ENCODE measurements at regions not wholly inside any gene's neighbourhood (a gene's known extent, or its start where the extent isn't known, plus 50 kb on each side); places are given as distances from the start of the nearest gene placed in this dataset.

GRCh38 chr17:21538615-21539014 lies 153.7 kb upstream of the KCNJ18 start:
- TF ChIP-seq SIN3A (IDR thresholded peaks at IDR 0.05; ENCODE audit: borderline replicate concordance, insufficient read depth, low read length) (no peak), POLR2AphosphoS5 (IDR thresholded peaks at IDR 0.05; ENCODE audit: low read depth, low read length) (no peak), FOXP2 (optimal IDR thresholded peaks at IDR 0.05; ENCODE audit: borderline replicate concordance, extremely low read depth, extremely low read length, insufficient read depth) (no peak), REST (IDR thresholded peaks at IDR 0.05; ENCODE audit: insufficient read depth in 1 of 2, low read depth in 2 of 2, low read length in 2 of 2) (no peak), TAF1 (IDR thresholded peaks at IDR 0.05; ENCODE audit: borderline replicate concordance, insufficient read depth, low read length) (no peak)

GRCh38 chr17:21539146-21539545 lies 153.2 kb upstream of the KCNJ18 start:
- no peak for TF ChIP-seq SIN3A (IDR thresholded peaks at IDR 0.05; ENCODE audit: borderline replicate concordance, insufficient read depth, low read length)
- no peak for TF ChIP-seq TAF1 (IDR thresholded peaks at IDR 0.05; ENCODE audit: borderline replicate concordance, insufficient read depth, low read length)
- TF ChIP-seq FOXP2 (optimal IDR thresholded peaks at IDR 0.05; ENCODE audit: borderline replicate concordance, extremely low read depth, extremely low read length, insufficient read depth), result no peak
- no peak for TF ChIP-seq POLR2AphosphoS5 (IDR thresholded peaks at IDR 0.05; ENCODE audit: low read depth, low read length)
- no peak for TF ChIP-seq REST (IDR thresholded peaks at IDR 0.05; ENCODE audit: insufficient read depth in 1 of 2, low read depth in 2 of 2, low read length in 2 of 2)

GRCh38 chr17:21540502-21540901 lies 151.8 kb upstream of the KCNJ18 start:
- TF ChIP-seq SIN3A (IDR thresholded peaks at IDR 0.05; ENCODE audit: borderline replicate concordance, insufficient read depth, low read length) (no peak), POLR2AphosphoS5 (IDR thresholded peaks at IDR 0.05; ENCODE audit: low read depth, low read length) (no peak), TAF1 (IDR thresholded peaks at IDR 0.05; ENCODE audit: borderline replicate concordance, insufficient read depth, low read length) (no peak), FOXP2 (optimal IDR thresholded peaks at IDR 0.05; ENCODE audit: borderline replicate concordance, extremely low read depth, extremely low read length, insufficient read depth) (no peak), REST (IDR thresholded peaks at IDR 0.05; ENCODE audit: insufficient read depth in 1 of 2, low read depth in 2 of 2, low read length in 2 of 2) (no peak)

GRCh38 chr17:21542070-21542469 lies 150.3 kb upstream of the KCNJ18 start:
- TF ChIP-seq POLR2AphosphoS5 (IDR thresholded peaks at IDR 0.05; ENCODE audit: low read depth, low read length) (no peak), SIN3A (IDR thresholded peaks at IDR 0.05; ENCODE audit: borderline replicate concordance, insufficient read depth, low read length) (no peak), FOXP2 (optimal IDR thresholded peaks at IDR 0.05; ENCODE audit: borderline replicate concordance, extremely low read depth, extremely low read length, insufficient read depth) (no peak), REST (IDR thresholded peaks at IDR 0.05; ENCODE audit: insufficient read depth in 1 of 2, low read depth in 2 of 2, low read length in 2 of 2) (no peak), TAF1 (IDR thresholded peaks at IDR 0.05; ENCODE audit: borderline replicate concordance, insufficient read depth, low read length) (no peak)

- TF ChIP-seq TAF1 (IDR thresholded peaks at IDR 0.05; ENCODE audit: borderline replicate concordance, insufficient read depth, low read length) (no peak), REST (IDR thresholded peaks at IDR 0.05; ENCODE audit: insufficient read depth in 1 of 2, low read depth in 2 of 2, low read length in 2 of 2) (no peak), POLR2AphosphoS5 (IDR thresholded peaks at IDR 0.05; ENCODE audit: low read depth, low read length) (no peak), SIN3A (IDR thresholded peaks at IDR 0.05; ENCODE audit: borderline replicate concordance, insufficient read depth, low read length) (no peak), FOXP2 (optimal IDR thresholded peaks at IDR 0.05; ENCODE audit: borderline replicate concordance, extremely low read depth, extremely low read length, insufficient read depth) (no peak)
Observed at GRCh38 chr17:21542991-21543390, 149.3 kb upstream of the KCNJ18 start.
